Heart left ventricle (tissue), 13 donors: ENCODE measurements at regions not wholly inside any gene's neighbourhood (a gene's known extent, or its start where the extent isn't known, plus 50 kb on each side); places are given as distances from the start of the nearest gene placed in this dataset.

Source experiments
- CTCF ChIP-seq, 12 donors: fragments of 200-600 bp; sonication (generic) in 4 of 12; IDR thresholded peaks; one replicate each; pipeline versions ENCODE4 v1.5.0 to v1.8.0; 2018 to 2022; ENCODE audit warnings: antibody characterized with exemption in 12 of 12, mild to moderate bottlenecking in 5 of 12
- POLR2A ChIP-seq, 2 donors: fragments of 450-650 bp; IDR thresholded peaks; one replicate each; pipeline ENCODE4 v1.6.1; 2017; ENCODE audit warnings: antibody characterized with exemption in 2 of 2, mild to moderate bottlenecking in 2 of 2, moderate library complexity in 2 of 2
- donor health status: ischemic (EF 13 %, LVEDD 7.1; RV severe dilation, severe dysfunction).
- donor health status: DM: no; HTN: yes; CAD: no.
- donor health status: DM: no; HTN: no; CAD: no.
- donor health status: ischemic (EF 25% LVEDD 6.9; RV normal size, moderate dysfunction).
- donor health status: ischemic (EF 25% LVEDD 5.7; RV mildly dilated, moderate dysfunction).
- donor health status: ischemic (EF 35%, LVEDD 5.7; RV mildly dilated, moderate dysfunction).
- donor health status: nonischemic (EF 11% LVEDD 7.7; RV severe dilation, severe dysfunction).
- donor health status: DM: yes; HTN: yes; CAD: no.
- donor health status: PGD.
- donor health status: ischemic (EF 29% LVEDD 5.4; RV normal size, mild dysfunction).
- donor health status: nonischemic (EF 23%, LVEDD 6.1; RV moderate dilation, normal function).

- no peak for TF ChIP-seq POLR2A (IDR thresholded peaks at IDR 0.05)
- no peak for TF ChIP-seq CTCF (IDR thresholded peaks at IDR 0.05)
These were observed 78.8 kb upstream of the ANKFN1 start for GRCh38 chr17:56074361-56074890.
